ENCODE measurements at regions not wholly inside any gene's neighbourhood (a gene's known extent, or its start where the extent isn't known, plus 50 kb on each side); places are given as distances from the start of the nearest gene placed in this dataset.

DNA sequence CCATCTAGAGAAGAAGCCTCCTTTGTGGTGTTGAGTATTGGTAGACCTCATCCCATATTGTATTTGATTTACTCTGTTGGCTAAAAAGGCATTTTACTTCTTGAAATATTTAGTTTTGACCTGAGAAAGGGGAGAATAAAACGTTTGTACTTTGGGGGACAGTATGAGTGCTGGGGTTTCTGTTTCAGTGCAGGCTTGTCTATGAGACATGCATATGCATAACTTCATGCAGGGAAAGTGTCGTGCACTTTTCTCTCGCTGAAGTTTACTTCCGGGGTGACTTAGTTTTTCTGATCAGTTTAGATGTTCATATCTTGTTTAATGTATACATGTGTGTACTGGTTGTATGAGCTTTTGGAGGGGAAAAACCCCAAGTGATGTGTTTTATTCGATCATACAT is 59.5 kb downstream of the UTRN start:
- intact Hi-C loops (cut with micrococcal nuclease; ENCODE audit: unreplicated experiment), result no loop called here

DNA sequence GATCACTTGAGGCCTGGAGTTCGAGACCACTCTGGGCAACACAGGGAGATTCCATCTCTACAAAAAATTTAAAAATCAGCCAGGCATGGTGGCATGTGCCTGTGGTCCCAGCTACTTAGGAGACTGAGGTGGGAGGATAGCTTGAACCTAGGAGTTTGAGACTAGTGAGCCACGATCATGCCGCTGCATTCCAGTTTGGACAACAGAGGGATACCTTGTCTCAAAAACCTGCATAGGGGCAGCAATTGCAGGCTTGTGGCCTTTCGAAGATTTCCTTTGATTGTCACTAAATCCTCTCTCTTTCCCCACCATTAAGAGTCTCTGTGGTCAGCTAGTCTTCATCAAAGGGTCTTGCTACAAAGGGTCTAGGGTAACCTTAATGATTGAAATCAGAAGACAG is 60.3 kb downstream of the UTRN start:
- no TSS peak for BruUV-seq (replicated peaks)
- H3K27ac Mint-ChIP-seq (ENCODE audit: unreplicated experiment), result no peak overlapping the region

More for the DNA sequence above, 59.5 kb downstream of the UTRN start:
- H3K9me3 Mint-ChIP-seq (ENCODE audit: unreplicated experiment), result no peaks in the 10 kb centered on the region
- BruUV-seq (replicated peaks), result no TSS peak
- H3K4me3 Mint-ChIP-seq (ENCODE audit: unreplicated experiment), result no peak overlapping the region
- no peak for DNase-seq
- Histone ChIP-seq H3K4me3 (ENCODE audit: low read depth, low read length) (no peak overlapping the region), H3K36me3 (ENCODE audit: control insufficient read depth, insufficient read depth, low read length) (no peaks in the 10 kb centered on the region; the same call in 1 of the 2 replicates), H3K9me3 (no peaks in the 10 kb centered on the region), H3K4me1 (peaks cover 46% of the 10 kb centered on the region), H3K27me3 (replicated peaks; ENCODE audit: control insufficient read depth, insufficient read depth, low read length) (no peaks in the 10 kb centered on the region)
- peaks cover 48% of the 10 kb centered on the region for H3K4me1 Mint-ChIP-seq (ENCODE audit: low read depth, unreplicated experiment)
- H3K27ac Mint-ChIP-seq (ENCODE audit: unreplicated experiment), result no peak overlapping the region
- CTCF ChIA-PET, result no interaction called here
- POLR2A ChIA-PET, result no interaction called here
- H3K36me3 Mint-ChIP-seq (ENCODE audit: insufficient read depth, unreplicated experiment), result peaks cover 43% of the 10 kb centered on the region
- no peak for TF ChIP-seq CTCF (IDR thresholded peaks at IDR 0.05; ENCODE audit: insufficient read depth in 1 of 2, low read depth in 1 of 2, low read length in 1 of 2, severe bottlenecking in 1 of 2, unreplicated experiment in 1 of 2)
- no peaks in the 10 kb centered on the region for H3K27me3 Mint-ChIP-seq (ENCODE audit: insufficient read depth, unreplicated experiment)

GRCh38 chr6:144346719-144347447 is 61.7 kb downstream of the UTRN start:
- H3K9me3 ChIP-seq, result no peaks in the 10 kb centered on the region
- Mint-ChIP-seq H3K27ac (ENCODE audit: unreplicated experiment) (peak overlapping the region; percentile 23), H3K4me3 (ENCODE audit: unreplicated experiment) (no peak overlapping the region), H3K27me3 (ENCODE audit: insufficient read depth, unreplicated experiment) (no peaks in the 10 kb centered on the region), H3K36me3 (ENCODE audit: insufficient read depth, unreplicated experiment) (peaks cover 43% of the 10 kb centered on the region), H3K9me3 (ENCODE audit: unreplicated experiment) (no peaks in the 10 kb centered on the region), H3K4me1 (ENCODE audit: low read depth, unreplicated experiment) (peaks cover 36% of the 10 kb centered on the region)
- CTCF ChIA-PET, result no interaction called here
- H3K36me3 ChIP-seq (ENCODE audit: control insufficient read depth, insufficient read depth, low read length), result no peaks in the 10 kb centered on the region; the same call in 1 of the 2 replicates
- BruUV-seq (replicated peaks), result no TSS peak
- POLR2A ChIA-PET, result no interaction called here
- H3K27me3 ChIP-seq (replicated peaks; ENCODE audit: control insufficient read depth, insufficient read depth, low read length), result no peaks in the 10 kb centered on the region
- TF ChIP-seq CTCF (IDR thresholded peaks at IDR 0.05; ENCODE audit: insufficient read depth in 1 of 2, low read depth in 1 of 2, low read length in 1 of 2, severe bottlenecking in 1 of 2, unreplicated experiment in 1 of 2), result no peak
- intact Hi-C loops (cut with micrococcal nuclease; ENCODE audit: unreplicated experiment), result no loop called here
- peaks cover 27% of the 10 kb centered on the region; the same call in 1 of the 2 replicates for H3K4me1 ChIP-seq
- no peak overlapping the region for H3K4me3 ChIP-seq (ENCODE audit: low read depth, low read length)
- no peak for DNase-seq

More for the DNA sequence above, 60.3 kb downstream of the UTRN start:
- Histone ChIP-seq H3K9me3 (no peaks in the 10 kb centered on the region), H3K4me3 (ENCODE audit: low read depth, low read length) (no peak overlapping the region), H3K4me1 (peaks cover 38% of the 10 kb centered on the region), H3K36me3 (ENCODE audit: control insufficient read depth, insufficient read depth, low read length) (no peaks in the 10 kb centered on the region; the same call in 1 of the 2 replicates), H3K27me3 (replicated peaks; ENCODE audit: control insufficient read depth, insufficient read depth, low read length) (no peaks in the 10 kb centered on the region)
- no peak for DNase-seq
- peaks cover 43% of the 10 kb centered on the region for H3K36me3 Mint-ChIP-seq (ENCODE audit: insufficient read depth, unreplicated experiment)
- H3K9me3 Mint-ChIP-seq (ENCODE audit: unreplicated experiment), result no peaks in the 10 kb centered on the region
- H3K27me3 Mint-ChIP-seq (ENCODE audit: insufficient read depth, unreplicated experiment), result no peaks in the 10 kb centered on the region
- TF ChIP-seq CTCF (IDR thresholded peaks at IDR 0.05; ENCODE audit: insufficient read depth in 1 of 2, low read depth in 1 of 2, low read length in 1 of 2, severe bottlenecking in 1 of 2, unreplicated experiment in 1 of 2), result no peak
- ChIA-PET CTCF (no interaction called here), POLR2A (no interaction called here)
- no peak overlapping the region for H3K4me3 Mint-ChIP-seq (ENCODE audit: unreplicated experiment)
- intact Hi-C loops (cut with micrococcal nuclease; ENCODE audit: unreplicated experiment), result no loop called here
- peaks cover 40% of the 10 kb centered on the region for H3K4me1 Mint-ChIP-seq (ENCODE audit: low read depth, unreplicated experiment)
